Caco-2 (cell line): ENCODE measurements at regions not wholly inside any gene's neighbourhood (a gene's known extent, or its start where the extent isn't known, plus 50 kb on each side); places are given as distances from the start of the nearest gene placed in this dataset.

Experiments used
- BruUV-seq: library from RNA; stranded (reverse); fragments of 400-500 nt; replicated peaks from 2 replicates; lab custom pipeline; 2021; lab: Mats Ljungman, UMichigan
- CTCF ChIA-PET: fragments of 300-600 bp; sonication (Branson Sonifier 250); formaldehyde crosslinking; loops from one replicate; lab custom pipeline; 2022; ENCODE audit warnings: antibody characterized with exemption; lab: Charles Lee
- POLR2A ChIA-PET: fragments of 300-600 bp; sonication (Branson Sonifier 250); formaldehyde crosslinking; loops from one replicate; lab custom pipeline; 2022; ENCODE audit warnings: antibody characterized with exemption; lab: Charles Lee
- DNase-seq, 2 experiments: peaks; one replicate each; pipeline versions ENCODE4 v3.0.0 to v3.0.0-alpha.2; 2020 to 2022
- H3K27me3 ChIP-seq: replicated peaks from 2 replicates; pipeline ENCODE4 v1.6.0; 2011; ENCODE audit warnings: low read length; ENCODE audit not compliant: control insufficient read depth, insufficient read depth
- H3K36me3 ChIP-seq: 2 replicates; pipeline ENCODE4 v1.5.1; 2011; ENCODE audit warnings: low read length; ENCODE audit not compliant: control insufficient read depth, insufficient read depth
- H3K4me1 ChIP-seq: fragments of 250-450 bp; sonication (Bioruptor Pico); 2 replicates; pipeline ENCODE4 v1.5.1; 2020; ENCODE audit warnings: mild to moderate bottlenecking
- H3K4me3 ChIP-seq: 2 replicates; pipeline ENCODE4 v1.5.1; 2011; ENCODE audit warnings: low read depth, mild to moderate bottlenecking, control low read depth, low read length
- H3K9me3 ChIP-seq: fragments of 250-450 bp; sonication (Bioruptor Pico); 2 replicates; pipeline ENCODE4 v1.5.1; 2020; ENCODE audit warnings: mild to moderate bottlenecking, moderate library complexity
- H3K27ac Mint-ChIP-seq: one replicate; pipeline ENCODE4 v1.8.0; 2022; ENCODE audit warnings: mixed read lengths; ENCODE audit not compliant: unreplicated experiment
- H3K27me3 Mint-ChIP-seq: one replicate; pipeline ENCODE4 v1.8.0; 2022; ENCODE audit warnings: mixed read lengths; ENCODE audit not compliant: insufficient read depth, unreplicated experiment
- H3K36me3 Mint-ChIP-seq: one replicate; pipeline ENCODE4 v1.8.0; 2022; ENCODE audit warnings: mild to moderate bottlenecking, mixed read lengths; ENCODE audit not compliant: insufficient read depth, unreplicated experiment
- H3K4me1 Mint-ChIP-seq: one replicate; pipeline ENCODE4 v1.8.0; 2022; ENCODE audit warnings: low read depth, mixed read lengths; ENCODE audit not compliant: unreplicated experiment
- H3K4me3 Mint-ChIP-seq: one replicate; pipeline ENCODE4 v1.8.0; 2022; ENCODE audit warnings: mild to moderate bottlenecking, moderate library complexity, mixed read lengths; ENCODE audit not compliant: unreplicated experiment
- H3K9me3 Mint-ChIP-seq: one replicate; pipeline ENCODE4 v1.8.0; 2022; ENCODE audit warnings: mixed read lengths; ENCODE audit not compliant: unreplicated experiment
- intact Hi-C: fragments of 100-400 bp; cut with micrococcal nuclease; formaldehyde crosslinking; loops from one replicate; pipeline ENCODE4 v1.10.0; 2022; ENCODE audit not compliant: unreplicated experiment
- TF ChIP-seq, protein P1 (sequence below), 2 experiments: fragments of 200-600 bp in 1 of 2; IDR thresholded peaks; 1 replicate in 1 of 2; 2 replicates in 1 of 2; pipeline versions ENCODE4 v1.5.1 to v1.8.0; 2011 to 2022; ENCODE audit warnings: antibody characterized with exemption in 1 of 2, control low read depth in 1 of 2, inconsistent platforms in 1 of 2, low read depth in 1 of 2, low read length in 1 of 2, mild to moderate bottlenecking in 1 of 2, moderate library complexity in 1 of 2; ENCODE audit not compliant: insufficient read depth in 1 of 2, severe bottlenecking in 1 of 2, unreplicated experiment in 1 of 2

DNA sequence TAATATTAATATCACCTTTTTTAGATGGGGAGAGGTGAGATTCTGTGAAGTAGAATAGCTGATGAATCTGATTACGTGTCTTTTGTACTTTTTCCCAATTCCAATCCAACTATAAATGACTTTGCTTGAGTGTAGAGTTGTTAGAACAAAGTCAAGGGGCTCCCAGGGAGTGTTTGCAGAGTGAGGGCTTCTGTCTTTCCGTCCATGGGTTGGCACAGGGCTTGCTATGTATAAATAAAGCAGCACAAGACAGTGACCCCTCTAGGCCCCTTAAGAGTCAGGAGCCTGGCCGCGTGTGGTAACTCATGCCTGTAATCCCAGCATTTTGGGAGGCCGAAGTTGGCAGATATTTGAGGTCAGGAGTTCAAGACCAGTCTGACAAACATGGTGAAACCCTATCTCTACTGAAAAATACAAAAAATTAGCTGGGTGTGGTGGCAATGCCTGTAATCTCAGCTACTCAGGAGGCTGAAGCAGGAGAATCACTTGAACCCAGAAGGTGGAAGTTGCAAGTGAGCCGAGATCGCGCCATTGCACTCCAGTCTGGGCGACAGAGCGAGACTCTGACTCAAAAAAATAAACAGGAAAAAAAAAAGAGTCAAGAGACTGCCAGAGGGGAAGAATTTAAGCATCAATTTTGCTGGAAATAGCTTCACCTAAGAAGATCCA is 127.9 kb upstream of the HS3ST3A1 start:
- no peaks in the 10 kb centered on the region for H3K4me1 ChIP-seq
- Mint-ChIP-seq H3K4me3 (no peak overlapping the region), H3K36me3 (no peaks in the 10 kb centered on the region), H3K4me1 (no peaks in the 10 kb centered on the region), H3K9me3 (peaks cover 9% of the 10 kb centered on the region), H3K27me3 (no peaks in the 10 kb centered on the region), H3K27ac (no peak overlapping the region)
- no TSS peak for BruUV-seq
- H3K36me3 ChIP-seq = no peaks in the 10 kb centered on the region
- no peak overlapping the region for H3K4me3 ChIP-seq
- ChIA-PET POLR2A (no interaction called here), CTCF (no interaction called here)
- intact Hi-C loops = no loop called here
- no peaks in the 10 kb centered on the region for H3K27me3 ChIP-seq
- TF ChIP-seq, protein P1, sequence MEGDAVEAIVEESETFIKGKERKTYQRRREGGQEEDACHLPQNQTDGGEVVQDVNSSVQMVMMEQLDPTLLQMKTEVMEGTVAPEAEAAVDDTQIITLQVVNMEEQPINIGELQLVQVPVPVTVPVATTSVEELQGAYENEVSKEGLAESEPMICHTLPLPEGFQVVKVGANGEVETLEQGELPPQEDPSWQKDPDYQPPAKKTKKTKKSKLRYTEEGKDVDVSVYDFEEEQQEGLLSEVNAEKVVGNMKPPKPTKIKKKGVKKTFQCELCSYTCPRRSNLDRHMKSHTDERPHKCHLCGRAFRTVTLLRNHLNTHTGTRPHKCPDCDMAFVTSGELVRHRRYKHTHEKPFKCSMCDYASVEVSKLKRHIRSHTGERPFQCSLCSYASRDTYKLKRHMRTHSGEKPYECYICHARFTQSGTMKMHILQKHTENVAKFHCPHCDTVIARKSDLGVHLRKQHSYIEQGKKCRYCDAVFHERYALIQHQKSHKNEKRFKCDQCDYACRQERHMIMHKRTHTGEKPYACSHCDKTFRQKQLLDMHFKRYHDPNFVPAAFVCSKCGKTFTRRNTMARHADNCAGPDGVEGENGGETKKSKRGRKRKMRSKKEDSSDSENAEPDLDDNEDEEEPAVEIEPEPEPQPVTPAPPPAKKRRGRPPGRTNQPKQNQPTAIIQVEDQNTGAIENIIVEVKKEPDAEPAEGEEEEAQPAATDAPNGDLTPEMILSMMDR (IDR thresholded peaks at IDR 0.05; ENCODE audit: insufficient read depth in 1 of 2, low read depth in 1 of 2, low read length in 1 of 2, severe bottlenecking in 1 of 2, unreplicated experiment in 1 of 2) = no peak
- no peaks in the 10 kb centered on the region for H3K9me3 ChIP-seq
- no peak for DNase-seq

DNA sequence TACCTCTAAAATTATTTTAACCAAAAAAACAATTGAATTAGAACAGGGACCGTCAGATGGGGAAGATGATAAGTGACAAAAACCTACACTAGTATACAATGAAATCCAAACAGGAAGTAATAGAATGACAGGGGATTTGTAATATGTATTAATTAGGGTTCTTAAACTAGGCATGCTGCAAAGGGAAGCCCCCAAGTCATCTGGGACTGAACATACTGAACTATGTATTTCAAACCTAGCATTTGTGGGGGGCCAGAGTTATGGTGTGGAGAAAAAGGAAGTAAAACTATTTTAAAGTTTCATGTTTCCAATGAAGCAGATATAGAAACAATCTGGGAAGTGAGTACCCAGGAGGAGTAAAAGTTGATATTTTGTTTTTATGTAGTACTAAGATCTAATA is 133.2 kb upstream of the HS3ST3A1 start:
- CTCF ChIA-PET = no interaction called here

DNA sequence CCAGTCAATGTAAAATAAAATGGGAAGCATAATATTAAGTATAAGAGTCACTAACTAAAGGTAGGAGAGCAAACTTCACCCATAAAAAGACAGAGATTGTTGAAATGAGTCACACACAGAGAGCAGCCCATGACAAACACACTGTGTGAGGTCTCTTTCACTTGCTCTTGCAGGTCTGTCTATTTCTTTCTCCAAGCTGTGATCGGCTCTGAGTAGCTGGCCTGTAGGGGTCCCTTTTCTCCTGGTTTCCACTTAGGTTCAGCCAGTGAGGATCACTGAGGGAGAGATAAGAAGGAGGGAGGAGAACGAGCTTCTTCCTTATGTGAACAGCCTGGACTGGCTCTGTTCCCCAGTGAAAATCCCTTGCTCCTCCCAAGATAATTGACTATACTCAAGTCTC is 133.7 kb upstream of the HS3ST3A1 start:
- TF ChIP-seq, protein P1 (IDR thresholded peaks at IDR 0.05; ENCODE audit: insufficient read depth in 1 of 2, low read depth in 1 of 2, low read length in 1 of 2, severe bottlenecking in 1 of 2, unreplicated experiment in 1 of 2) = no peak
- Mint-ChIP-seq H3K9me3 (peaks cover 9% of the 10 kb centered on the region), H3K27me3 (no peaks in the 10 kb centered on the region), H3K27ac (no peak overlapping the region), H3K4me3 (no peak overlapping the region), H3K4me1 (no peaks in the 10 kb centered on the region), H3K36me3 (no peaks in the 10 kb centered on the region)
- Histone ChIP-seq H3K4me1 (no peaks in the 10 kb centered on the region), H3K27me3 (no peaks in the 10 kb centered on the region), H3K9me3 (no peaks in the 10 kb centered on the region), H3K4me3 (no peak overlapping the region), H3K36me3 (no peaks in the 10 kb centered on the region)
- DNase-seq = no peak
- no TSS peak for BruUV-seq
- POLR2A ChIA-PET = no interaction called here
- CTCF ChIA-PET = no interaction called here
- intact Hi-C loops = no loop called here

More for the DNA sequence above, 133.2 kb upstream of the HS3ST3A1 start:
- no peak for DNase-seq
- Histone ChIP-seq H3K36me3 (no peaks in the 10 kb centered on the region), H3K4me1 (no peaks in the 10 kb centered on the region), H3K4me3 (no peak overlapping the region), H3K27me3 (no peaks in the 10 kb centered on the region), H3K9me3 (no peaks in the 10 kb centered on the region)
- Mint-ChIP-seq H3K36me3 (no peaks in the 10 kb centered on the region), H3K4me1 (no peaks in the 10 kb centered on the region), H3K27me3 (no peaks in the 10 kb centered on the region), H3K9me3 (peaks cover 9% of the 10 kb centered on the region), H3K4me3 (no peak overlapping the region), H3K27ac (no peak overlapping the region)
- POLR2A ChIA-PET = no interaction called here
- TF ChIP-seq, protein P1 (IDR thresholded peaks at IDR 0.05; ENCODE audit: insufficient read depth in 1 of 2, low read depth in 1 of 2, low read length in 1 of 2, severe bottlenecking in 1 of 2, unreplicated experiment in 1 of 2) = no peak
- no TSS peak for BruUV-seq
- intact Hi-C loops = no loop called here
